HG02885 (cell line): ENCODE measurements at regions not wholly inside any gene's neighbourhood (a gene's known extent, or its start where the extent isn't known, plus 50 kb on each side); places are given as distances from the start of the nearest gene placed in this dataset.
A peak's percentile ranks its signal among the peaks of the same experiment; 100 is the strongest.

Source experiments
- ATAC-seq: cut with Tn5 transposase; IDR thresholded peaks from one replicate; pipeline ENCODE4 v1.9.1; 2021; ENCODE audit warnings: mild to moderate bottlenecking; ENCODE audit not compliant: unreplicated experiment, poor library complexity

DNA sequence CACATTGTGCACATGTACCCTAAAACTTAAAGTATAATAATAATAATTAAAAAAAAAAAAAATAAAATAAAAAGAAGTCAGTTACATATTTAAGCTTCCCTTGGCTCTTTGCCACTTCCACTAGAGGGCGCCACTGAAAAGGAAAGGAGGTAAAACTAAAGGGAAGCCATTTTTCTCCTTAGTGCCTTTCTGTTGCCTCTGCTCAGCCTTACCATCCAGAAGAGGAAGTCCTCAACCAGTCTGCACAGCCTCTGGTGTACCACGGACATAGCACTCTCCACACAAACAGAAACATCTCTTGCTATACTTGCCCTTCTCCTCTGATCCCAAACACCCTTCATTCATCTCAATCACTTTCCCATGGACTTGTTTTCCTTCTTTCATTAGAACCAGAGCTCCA lies 169.0 kb upstream of the EEA1 start:
- ATAC-seq: peak; percentile 34

DNA sequence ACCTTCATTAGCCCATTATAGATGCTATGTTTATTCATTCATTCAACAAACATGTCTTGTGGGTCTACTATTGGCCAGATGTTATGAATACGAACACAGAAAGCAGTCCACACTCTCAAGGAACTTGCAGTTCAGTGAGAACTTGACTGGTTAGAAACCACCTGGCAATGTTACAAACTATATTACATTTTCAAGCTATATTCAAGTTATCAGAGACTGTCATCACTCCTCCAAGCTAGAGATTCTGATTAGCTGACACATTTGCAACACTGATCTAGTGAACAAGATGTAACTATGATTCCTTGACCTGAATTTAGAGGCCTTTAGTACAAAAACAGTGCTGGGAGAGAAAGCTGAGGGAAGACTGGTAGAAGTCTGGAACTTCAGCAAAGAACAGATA lies 170.7 kb upstream of the EEA1 start:
- ATAC-seq: no peak

DNA sequence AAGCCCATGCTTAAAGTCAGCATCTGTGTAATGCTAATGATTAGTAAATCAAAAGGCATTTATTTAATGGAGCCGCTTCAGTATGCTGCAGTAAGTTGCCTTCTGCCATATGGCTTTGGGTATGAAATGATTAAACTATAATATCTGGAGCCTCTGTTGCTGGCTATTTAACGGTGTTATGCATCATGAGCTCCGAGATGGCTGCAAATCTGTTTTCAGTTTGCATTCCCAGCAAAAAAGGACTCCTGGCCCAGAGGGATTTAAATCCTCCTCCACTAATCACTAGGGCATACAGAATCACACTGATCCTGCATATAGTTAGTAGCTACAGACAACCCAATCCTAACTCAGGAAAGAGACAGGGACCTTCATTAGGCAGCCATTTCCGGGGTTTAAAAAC lies 171.5 kb upstream of the EEA1 start:
- ATAC-seq: no peak

DNA sequence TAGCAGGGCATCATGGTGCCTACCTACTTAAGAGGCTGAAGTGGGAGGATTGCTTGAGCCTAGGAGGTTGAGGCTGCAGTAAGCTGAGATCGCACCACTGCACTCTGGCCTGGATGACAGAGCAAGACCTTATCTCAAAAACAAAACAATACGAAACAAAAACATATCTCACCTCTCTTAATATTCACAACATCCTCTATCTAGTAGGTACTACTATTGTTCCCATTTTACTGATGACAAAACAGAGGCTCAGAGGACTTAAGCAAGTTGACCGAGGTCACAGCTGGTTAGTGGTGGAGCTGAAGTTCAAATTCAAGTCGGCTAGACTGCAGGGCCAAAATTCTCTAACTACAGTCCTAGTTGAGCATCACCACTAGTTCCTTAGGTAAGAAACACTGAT lies 172.3 kb upstream of the EEA1 start:
- ATAC-seq: no peak

DNA sequence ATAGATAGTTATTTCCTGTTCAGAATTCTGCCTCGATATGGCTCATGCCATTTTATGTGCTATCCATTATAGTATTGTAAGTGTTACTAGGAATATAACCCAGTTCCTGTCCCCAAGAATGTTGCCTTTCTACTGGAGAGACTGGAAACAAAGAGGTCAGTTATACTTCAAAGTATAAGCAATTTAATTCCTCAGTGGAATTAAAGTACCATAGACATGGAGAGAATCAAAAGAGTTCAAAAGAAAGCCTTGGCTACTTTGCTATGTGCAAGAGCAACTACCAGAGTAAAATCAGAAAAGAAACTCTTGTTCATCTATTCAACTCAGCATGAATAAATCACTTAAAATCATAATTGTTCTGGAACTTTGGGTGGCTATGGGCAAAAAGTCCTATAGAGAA lies 173.2 kb upstream of the EEA1 start:
- ATAC-seq: no peak

DNA sequence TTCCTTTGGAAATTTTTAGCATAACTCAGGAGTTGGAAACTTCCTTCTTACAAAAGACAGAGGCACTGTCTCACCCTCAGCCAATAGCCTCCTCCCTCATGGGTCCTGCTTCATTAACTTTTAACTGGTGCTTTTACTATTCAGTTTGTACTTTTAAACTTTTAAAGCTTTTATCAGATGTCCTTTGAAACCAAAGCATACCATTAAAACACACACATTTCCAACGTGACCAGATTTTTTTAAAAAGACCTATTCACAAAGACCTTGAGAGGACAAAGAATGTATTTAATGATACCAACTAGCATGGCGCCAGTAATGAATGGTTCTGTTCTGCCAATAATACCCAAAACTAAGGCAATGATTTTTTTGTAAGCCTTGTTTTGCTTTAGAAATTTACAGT lies 173.6 kb upstream of the EEA1 start:
- ATAC-seq: no peak

DNA sequence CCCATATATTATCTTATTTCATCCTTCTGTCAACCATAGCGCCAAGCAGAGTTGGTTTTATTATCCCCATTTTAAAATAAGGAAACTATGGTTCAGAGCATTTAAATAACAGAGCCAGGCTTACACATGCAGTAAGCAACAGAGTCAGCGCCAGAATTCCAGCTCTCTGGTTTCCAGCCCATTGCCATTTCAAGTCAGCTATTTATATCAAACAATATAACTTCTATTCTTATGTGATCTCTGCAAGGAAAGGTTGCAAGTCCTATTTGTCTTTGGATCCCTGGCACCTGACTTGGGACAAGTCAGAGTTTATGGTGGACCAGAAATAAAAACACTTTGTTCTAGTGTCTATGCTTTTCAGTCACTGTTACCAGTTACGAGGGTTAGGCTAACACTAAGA lies 174.1 kb upstream of the EEA1 start:
- no peak for ATAC-seq

DNA sequence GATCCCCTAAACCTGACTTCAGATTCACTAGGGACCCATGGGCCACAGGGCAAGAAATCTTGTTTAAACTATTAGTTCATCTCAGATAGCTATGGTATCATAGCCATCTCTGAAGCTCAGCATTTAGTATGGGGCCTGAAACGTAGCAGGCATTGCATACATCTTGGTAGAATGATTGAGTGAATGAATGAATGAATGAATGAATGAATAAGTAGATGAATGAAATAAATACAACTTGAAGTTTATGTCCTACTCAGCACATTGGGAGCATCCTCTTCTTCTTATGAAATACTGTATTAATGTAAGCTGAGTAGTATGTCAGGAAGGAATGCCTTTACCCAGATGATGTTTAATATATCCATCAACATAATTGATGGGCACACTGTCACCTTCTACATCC lies 175.4 kb upstream of the EEA1 start:
- no peak for ATAC-seq

DNA sequence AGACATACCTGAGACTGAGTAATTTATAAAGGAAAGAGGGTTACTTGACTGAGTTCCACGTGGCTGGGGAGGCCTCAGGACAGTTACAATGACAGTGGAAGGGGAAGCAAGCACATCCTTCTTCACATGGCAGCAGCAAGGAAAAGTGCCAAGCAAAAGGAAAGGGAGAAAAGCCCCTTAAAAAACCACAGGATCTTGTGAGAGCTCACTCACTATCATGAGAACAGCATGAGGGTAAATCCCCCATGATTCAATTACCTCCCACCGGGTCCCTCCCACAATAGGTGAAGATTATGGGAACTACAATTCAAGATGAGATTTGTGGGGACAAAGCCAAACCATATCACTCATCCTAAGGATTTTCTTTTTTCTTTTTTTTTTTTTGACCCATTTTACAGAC lies 177.8 kb upstream of the EEA1 start:
- ATAC-seq: no peak

DNA sequence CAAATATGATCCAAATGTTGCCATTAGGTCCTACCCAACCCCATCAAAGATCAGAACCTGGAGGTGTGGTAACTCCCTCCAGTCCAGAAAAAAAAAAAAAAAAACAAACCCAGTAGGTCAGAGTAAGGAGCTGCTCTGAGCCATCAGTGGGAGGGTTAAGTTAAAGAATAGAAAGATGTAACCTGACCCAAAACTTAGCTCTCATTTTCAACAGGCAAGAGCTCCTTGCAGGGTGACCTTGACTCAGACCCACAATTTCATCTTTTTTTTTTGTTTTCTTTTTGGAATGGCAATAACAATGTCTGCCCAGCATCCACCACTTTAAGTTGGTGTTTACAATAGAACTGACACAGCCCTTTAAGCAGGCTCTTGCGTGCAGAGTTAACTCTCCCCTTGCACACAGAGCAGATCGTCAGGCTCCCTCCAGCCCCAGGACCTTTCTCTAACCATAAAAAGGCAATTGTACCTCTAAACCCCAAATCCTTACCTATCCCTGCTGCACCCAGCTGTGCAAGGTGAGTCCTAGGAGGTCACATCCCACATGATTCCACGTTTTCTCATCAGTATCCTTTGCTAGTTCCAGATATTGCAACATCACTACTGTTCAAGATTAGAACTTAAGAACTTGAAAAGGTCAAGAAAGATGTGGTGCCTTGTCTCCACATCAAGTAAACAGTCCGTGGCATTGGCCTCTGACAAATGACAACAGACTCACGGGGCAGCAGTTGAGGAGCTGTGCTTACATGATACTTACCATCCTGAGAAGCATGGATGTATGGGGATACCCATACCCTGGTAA lies 178.6 kb upstream of the EEA1 start:
- ATAC-seq: no peak

DNA sequence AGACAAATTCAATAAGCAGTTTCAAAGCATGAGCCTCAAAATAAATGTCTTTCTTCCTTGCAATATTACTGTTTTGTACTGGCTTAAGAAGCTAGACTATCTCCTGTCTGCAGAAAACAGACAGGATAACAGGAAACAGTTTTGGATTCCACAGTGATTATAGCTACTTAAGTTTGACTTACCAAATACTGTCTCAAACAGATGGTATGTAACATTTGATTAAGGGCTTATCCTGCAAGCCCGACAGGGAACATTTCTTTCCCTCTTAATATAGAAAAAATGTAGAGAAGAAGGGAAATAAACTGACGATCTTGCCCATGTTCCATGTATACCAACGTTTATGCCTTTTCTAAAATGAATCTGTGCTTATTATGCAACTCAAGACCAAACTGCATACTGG lies 179.9 kb upstream of the EEA1 start:
- ATAC-seq: no peak

DNA sequence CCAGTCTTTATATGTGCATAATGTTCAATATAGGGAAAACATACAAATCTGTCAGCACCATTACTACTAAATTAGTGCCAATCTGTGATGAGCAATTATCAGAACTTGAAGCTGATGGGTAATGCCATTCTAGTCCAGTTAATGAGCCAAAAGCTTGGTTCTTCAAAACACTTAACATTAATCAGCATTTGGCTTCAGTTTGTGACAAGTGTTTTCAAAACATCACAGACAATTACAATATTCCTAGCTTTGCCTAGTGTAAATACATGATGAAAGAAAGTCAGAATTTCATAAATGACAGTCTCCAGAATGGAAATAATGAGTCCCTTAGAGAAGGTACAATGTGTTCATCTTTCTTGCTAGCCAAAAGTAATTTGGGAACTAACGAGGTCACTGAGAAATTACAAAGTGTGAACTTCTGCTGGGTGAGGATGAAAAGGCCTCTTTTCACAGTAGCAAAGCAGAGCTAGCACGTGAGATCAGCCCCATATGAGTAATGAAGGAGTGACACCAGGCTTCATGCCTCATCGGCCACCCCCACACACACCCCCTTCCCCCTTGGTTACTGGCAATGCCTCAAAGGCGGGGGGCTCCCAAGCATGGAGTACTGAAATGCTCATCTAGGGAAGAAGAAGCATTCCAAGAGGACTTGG lies 180.6 kb upstream of the EEA1 start:
- peak; percentile 65 for ATAC-seq

DNA sequence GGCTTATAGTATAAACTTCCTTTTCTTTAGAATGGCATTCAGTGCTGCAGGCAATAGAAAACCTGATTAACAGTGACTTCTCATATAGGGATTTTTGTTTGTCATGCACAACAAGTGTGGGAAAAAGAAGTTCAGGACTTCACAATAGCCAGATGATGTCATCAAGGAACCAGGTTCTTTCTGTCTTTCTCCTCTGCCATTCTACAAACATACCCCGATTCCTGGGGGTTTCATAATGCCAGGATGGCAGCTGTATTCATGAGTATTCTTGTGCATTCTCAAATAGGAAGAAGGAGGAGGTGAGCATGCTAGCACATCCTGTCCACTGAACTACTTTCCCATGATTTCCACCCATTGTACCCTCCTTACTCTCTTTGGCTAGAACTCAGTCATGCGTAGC lies 182.7 kb upstream of the EEA1 start:
- no peak for ATAC-seq

DNA sequence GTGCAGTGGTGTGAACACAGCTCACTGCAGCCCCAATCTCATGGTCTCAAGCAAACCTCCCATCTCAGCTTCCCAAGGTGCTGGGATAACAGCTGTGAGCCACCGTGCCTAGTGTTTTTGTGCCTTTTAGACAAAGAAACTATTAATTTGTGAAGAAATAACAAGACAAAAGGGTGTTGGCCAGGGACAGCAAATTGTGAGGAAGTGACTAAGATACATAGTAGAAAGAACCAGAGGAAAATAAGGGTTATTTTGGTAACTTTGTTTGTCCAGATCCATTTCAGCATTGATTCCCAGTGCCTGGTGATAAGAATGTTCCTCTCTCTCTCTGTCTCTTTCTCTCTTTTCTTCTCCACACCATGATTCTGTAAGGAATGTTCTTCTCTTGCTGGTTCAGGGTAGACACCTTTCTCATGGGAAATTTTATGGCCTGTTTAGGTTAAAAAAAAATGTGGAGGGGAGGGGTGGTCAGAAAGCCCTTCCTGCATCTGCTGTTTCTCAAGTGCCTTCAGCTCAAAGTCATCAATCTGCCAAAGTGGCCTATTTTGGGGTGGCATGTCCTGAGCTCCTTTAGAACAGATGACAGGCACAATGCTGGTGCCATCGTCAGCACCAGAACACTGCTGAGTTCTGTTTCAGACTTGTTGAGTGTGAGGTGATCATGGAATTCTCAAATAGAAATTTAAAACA lies 184.4 kb upstream of the EEA1 start:
- no peak for ATAC-seq

DNA sequence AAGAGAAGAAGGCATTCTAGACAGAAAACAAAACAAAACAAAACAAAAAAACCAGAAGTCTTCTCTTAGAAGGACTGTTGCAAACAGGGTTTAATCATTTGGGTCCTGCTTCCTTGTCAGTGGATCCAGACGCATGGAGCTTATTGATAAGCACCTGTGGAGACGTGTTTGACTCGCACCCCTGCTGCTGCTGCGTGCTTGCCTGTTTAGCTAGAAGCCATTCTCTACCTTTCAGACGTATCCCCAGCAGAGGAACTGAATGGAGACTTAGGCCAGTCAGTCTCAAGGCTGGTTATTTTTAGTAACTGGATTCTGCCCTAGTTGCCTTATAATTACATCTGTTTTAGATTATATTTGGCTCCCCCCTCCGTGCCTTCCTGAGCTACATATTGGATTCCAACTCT lies 186.1 kb upstream of the EEA1 start:
- ATAC-seq: no peak

DNA sequence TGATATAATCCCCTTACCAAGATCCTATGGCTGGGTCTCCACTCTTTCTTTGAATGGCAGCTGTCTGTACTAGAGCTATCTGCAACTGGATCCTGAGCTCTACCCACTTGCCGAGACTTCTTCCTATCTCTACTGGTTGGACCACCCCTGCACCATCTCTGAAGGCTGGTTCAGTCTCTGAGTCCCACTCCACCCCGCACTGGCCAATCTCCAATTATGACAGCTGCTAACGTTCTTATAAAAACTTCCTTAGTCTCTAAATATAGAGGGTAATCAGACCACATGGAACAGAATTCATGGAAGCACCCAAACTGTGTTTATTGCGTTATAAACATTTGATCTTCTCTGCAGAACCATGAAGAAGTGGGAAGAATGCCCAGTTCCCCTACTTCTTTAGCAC lies 186.6 kb upstream of the EEA1 start:
- no peak for ATAC-seq

DNA sequence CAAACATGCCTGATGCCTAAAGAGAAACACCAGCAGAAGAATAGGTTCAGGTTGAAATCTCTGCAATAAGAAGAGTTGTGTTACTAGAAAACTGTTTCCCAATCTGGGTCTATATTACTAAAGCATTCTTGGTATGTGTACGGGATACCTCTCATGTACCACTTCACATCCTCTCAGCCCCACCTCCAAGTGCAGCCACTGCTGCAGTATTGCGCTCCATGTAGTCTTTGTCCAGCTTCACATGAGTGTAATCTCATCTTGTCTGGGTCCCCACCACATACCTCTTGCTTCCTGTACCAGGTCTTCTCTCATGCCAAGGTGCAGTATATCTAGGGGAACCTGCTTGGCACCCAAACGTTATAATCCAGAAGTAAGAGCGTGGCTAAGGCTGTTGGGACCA lies 187.5 kb upstream of the EEA1 start:
- ATAC-seq: no peak

DNA sequence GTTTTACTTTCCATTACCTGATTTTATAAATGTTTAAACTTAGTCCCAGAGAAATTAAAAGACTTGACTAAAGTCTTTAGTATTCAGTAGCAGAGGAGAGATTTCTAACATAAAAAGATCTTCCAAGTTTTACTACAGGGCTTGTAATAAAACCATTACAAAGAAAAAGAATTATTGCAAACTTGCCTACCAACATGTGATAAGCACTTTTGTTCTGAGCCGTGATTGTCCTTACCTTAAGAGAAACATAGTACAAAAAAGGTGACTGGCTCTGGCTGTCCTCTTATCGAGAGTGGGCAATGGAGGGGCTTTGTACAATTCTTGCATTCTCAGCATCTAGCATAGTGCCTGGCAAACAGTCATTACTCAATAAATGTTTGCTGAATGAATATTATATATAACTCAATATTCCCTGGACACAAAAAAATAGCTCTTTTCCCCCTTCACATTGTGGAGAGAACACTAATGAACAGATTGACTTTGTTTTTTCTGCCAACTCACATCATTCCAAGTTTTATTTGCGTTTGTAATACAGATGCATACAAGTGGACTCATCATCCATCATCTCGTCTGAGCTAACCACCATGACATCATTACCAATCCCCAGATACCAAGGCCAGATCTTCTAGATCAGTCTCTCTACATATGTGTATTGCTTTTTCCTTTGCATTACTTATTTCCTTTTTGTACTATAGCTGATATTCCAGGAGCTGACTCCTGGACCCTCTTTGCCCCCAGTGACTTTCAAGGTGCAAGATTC lies 192.8 kb upstream of the EEA1 start:
- no peak for ATAC-seq

DNA sequence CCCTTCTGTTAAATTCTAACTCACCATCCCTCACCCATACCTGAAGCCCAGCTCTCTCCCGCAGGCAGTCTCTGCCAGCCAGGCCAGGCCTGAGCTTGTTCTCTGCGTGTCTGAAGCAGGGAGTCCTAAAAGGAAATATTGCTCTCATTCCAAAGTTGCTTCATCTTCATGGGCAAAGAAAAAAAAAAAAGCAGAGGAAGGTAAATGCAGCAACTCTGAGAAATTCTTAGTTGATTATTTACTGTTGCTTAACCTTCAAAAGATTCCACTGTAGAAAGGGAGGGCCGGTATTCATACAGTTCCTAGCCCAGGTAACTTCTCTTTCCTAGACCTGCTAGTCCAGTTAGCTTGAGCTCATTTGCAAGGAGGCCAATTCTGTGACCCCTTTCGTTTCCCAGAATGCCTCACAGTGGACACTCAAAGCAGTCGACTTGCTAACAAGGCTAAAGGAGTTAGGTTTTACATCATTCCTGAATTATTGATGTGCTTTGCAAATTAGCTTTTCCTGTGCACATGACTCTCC lies 193.5 kb upstream of the EEA1 start:
- ATAC-seq: no peak

DNA sequence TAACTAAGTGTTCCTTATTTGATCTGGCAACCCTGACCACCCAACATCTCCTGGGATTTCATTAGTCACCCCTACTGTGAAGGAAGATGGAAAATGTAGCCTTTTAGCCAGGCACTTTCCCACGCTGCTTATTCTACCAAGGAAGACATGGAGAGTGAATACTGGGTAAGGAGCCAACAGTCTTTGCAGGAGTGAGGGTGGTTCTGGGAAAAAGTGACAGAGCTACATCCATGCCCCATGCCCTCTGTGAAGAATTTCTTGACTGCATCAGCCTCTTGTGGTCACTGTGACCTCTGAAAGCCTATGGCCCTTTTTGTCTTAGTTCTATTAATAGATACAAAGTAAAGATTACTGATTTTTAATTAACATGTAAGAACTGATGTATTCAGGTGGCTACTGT lies 196.0 kb upstream of the EEA1 start:
- ATAC-seq: no peak

DNA sequence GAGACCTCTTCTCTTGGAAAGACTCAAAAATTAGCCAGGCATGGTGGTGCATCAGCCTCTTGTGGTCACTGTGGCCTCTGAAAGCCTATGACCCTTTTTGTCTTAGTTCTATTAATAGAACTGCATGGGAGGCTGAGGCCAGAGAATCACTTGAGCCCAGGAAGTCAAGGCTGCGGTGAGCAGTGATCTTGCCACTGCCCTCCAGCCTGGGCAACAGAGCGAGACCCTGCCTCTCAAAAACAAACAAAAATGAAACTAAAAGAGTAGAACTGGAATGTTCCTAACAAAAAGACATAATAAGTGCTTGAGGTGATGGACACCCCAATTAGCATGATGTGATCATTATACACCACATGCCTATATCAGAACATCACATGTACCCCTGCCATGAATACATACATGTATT lies 197.0 kb upstream of the EEA1 start:
- ATAC-seq: no peak
